ENCODE measurements at regions not wholly inside any gene's neighbourhood (a gene's known extent, or its start where the extent isn't known, plus 50 kb on each side); places are given as distances from the start of the nearest gene placed in this dataset.

GRCh38 chr5:121755266-121755665, 96.4 kb upstream of the FTMT start:
- peaks cover 9% of the 10 kb centered on the region for H3K4me1 ChIP-seq
- no peaks in the 10 kb centered on the region for H3K27me3 ChIP-seq
- no peaks in the 10 kb centered on the region for H4K20me1 ChIP-seq (ENCODE audit: low read depth)
- Mint-ChIP-seq H3K27me3 (ENCODE audit: insufficient read depth, low read depth) (no peaks in the 10 kb centered on the region), H3K36me3 (no peaks in the 10 kb centered on the region), H3K4me3 (no peak overlapping the region), H3K27ac (no peak overlapping the region), H3K9me3 (no peaks in the 10 kb centered on the region), H3K4me1 (peaks cover 9% of the 10 kb centered on the region)
- no peak overlapping the region for H2AFZ ChIP-seq (replicated peaks)
- H3K4me3 ChIP-seq = no peak overlapping the region
- H3K4me2 ChIP-seq = no peak overlapping the region
- no peak overlapping the region for H3K9ac ChIP-seq
- no peak overlapping the region for H3K27ac ChIP-seq
- H3K9me3 ChIP-seq (ENCODE audit: low read depth) = no peaks in the 10 kb centered on the region
- H3F3A ChIP-seq (ENCODE audit: low read depth) = no peaks in the 10 kb centered on the region
- no peaks in the 10 kb centered on the region for H3K36me3 ChIP-seq
- no peak for TF ChIP-seq EZH2 (IDR thresholded peaks at IDR 0.05)
- TF ChIP-seq CTCF (IDR thresholded peaks at IDR 0.05) = no peak
- TF ChIP-seq EZH2phosphoT487 (IDR thresholded peaks at IDR 0.05) = no peak
- no peaks in the 10 kb centered on the region for H3K79me2 ChIP-seq (ENCODE audit: low read depth)
- DNase-seq (ENCODE audit: low spot score) = no peak

- no peak for DNase-seq (ENCODE audit: low spot score)
- Histone ChIP-seq H3K27me3 (no peaks in the 10 kb centered on the region), H3F3A (ENCODE audit: low read depth) (no peaks in the 10 kb centered on the region), H2AFZ (replicated peaks) (no peak overlapping the region), H3K9ac (no peak overlapping the region), H3K4me1 (peaks cover 9% of the 10 kb centered on the region), H3K9me3 (ENCODE audit: low read depth) (no peaks in the 10 kb centered on the region), H3K79me2 (ENCODE audit: low read depth) (no peaks in the 10 kb centered on the region), H3K4me2 (no peak overlapping the region), H4K20me1 (ENCODE audit: low read depth) (no peaks in the 10 kb centered on the region), H3K4me3 (no peak overlapping the region), H3K27ac (no peak overlapping the region), H3K36me3 (no peaks in the 10 kb centered on the region)
- H3K27ac Mint-ChIP-seq = no peak overlapping the region
- H3K4me3 Mint-ChIP-seq = no peak overlapping the region
- TF ChIP-seq CTCF (IDR thresholded peaks at IDR 0.05) (no peak), EZH2phosphoT487 (IDR thresholded peaks at IDR 0.05) (no peak), EZH2 (IDR thresholded peaks at IDR 0.05) (no peak)
- peaks cover 9% of the 10 kb centered on the region for H3K4me1 Mint-ChIP-seq
- H3K9me3 Mint-ChIP-seq = no peaks in the 10 kb centered on the region
- H3K36me3 Mint-ChIP-seq = no peaks in the 10 kb centered on the region
- H3K27me3 Mint-ChIP-seq (ENCODE audit: insufficient read depth, low read depth) = no peaks in the 10 kb centered on the region
These were observed 93.9 kb upstream of the FTMT start for GRCh38 chr5:121757753-121758152.

GRCh38 chr5:121758615-121759014, 93.1 kb upstream of the FTMT start:
- TF ChIP-seq EZH2phosphoT487 (IDR thresholded peaks at IDR 0.05) (no peak), EZH2 (IDR thresholded peaks at IDR 0.05) (no peak), CTCF (IDR thresholded peaks at IDR 0.05) (no peak)
- H3F3A ChIP-seq (ENCODE audit: low read depth) = peaks cover 3% of the 10 kb centered on the region
- no peak overlapping the region for H3K27ac ChIP-seq
- H3K36me3 Mint-ChIP-seq = no peaks in the 10 kb centered on the region
- H3K9me3 Mint-ChIP-seq = no peaks in the 10 kb centered on the region
- no peaks in the 10 kb centered on the region for H3K36me3 ChIP-seq
- no peak overlapping the region for H3K4me3 ChIP-seq
- no peak overlapping the region for H3K27ac Mint-ChIP-seq
- no peaks in the 10 kb centered on the region for H3K27me3 Mint-ChIP-seq (ENCODE audit: insufficient read depth, low read depth)
- peak overlapping the region; percentile 15 for H3K4me2 ChIP-seq
- no peaks in the 10 kb centered on the region for H3K9me3 ChIP-seq (ENCODE audit: low read depth)
- peaks cover 9% of the 10 kb centered on the region for H3K4me1 Mint-ChIP-seq
- H3K4me1 ChIP-seq = peaks cover 14% of the 10 kb centered on the region
- H3K27me3 ChIP-seq = no peaks in the 10 kb centered on the region
- H3K4me3 Mint-ChIP-seq = no peak overlapping the region
- H3K9ac ChIP-seq = no peak overlapping the region
- H2AFZ ChIP-seq (replicated peaks) = no peak overlapping the region
- H3K79me2 ChIP-seq (ENCODE audit: low read depth) = no peaks in the 10 kb centered on the region
- peak; percentile 72 for DNase-seq (ENCODE audit: low spot score)
- H4K20me1 ChIP-seq (ENCODE audit: low read depth) = no peaks in the 10 kb centered on the region

Data from neural progenitor cell (in vitro differentiated cells).